ENCODE measurements at regions not wholly inside any gene's neighbourhood (a gene's known extent, or its start where the extent isn't known, plus 50 kb on each side); places are given as distances from the start of the nearest gene placed in this dataset.
"Not testable (repeated sequence)": the region's sequence is repeated elsewhere in the genome, so short reads cannot be mapped to it uniquely, and the experiment has no call there.

DNA sequence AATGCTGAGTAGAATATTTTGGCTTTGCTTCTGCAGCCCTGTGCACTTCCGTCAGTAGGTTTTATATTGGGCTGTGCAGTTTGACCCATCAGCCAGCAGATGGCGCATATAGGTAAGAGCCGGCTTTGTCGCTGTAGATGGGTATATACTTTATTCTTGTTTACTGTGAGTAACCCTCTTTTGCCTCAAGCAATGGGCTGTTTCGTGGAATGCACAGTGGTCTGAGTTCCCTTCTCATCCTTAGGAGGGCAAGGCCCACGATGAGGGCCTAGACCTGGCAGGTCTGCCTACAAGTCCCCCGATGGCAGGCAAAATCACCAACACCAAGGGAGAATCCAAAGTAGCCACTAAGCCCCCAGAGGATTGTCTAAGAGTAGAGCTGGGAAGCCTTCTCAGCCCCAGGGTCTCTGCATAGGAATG, 1002.9 kb upstream of the KCND2 start:
- DNase-seq (ENCODE audit: low spot score), result peak; percentile 18

- DNase-seq (ENCODE audit: low spot score), result no peak
These were observed 1002.3 kb upstream of the KCND2 start for GRCh38 chr7:119270644-119271043.

- no peak for DNase-seq (ENCODE audit: low spot score)
These were observed 1001.7 kb upstream of the KCND2 start for GRCh38 chr7:119271147-119271779.

DNA sequence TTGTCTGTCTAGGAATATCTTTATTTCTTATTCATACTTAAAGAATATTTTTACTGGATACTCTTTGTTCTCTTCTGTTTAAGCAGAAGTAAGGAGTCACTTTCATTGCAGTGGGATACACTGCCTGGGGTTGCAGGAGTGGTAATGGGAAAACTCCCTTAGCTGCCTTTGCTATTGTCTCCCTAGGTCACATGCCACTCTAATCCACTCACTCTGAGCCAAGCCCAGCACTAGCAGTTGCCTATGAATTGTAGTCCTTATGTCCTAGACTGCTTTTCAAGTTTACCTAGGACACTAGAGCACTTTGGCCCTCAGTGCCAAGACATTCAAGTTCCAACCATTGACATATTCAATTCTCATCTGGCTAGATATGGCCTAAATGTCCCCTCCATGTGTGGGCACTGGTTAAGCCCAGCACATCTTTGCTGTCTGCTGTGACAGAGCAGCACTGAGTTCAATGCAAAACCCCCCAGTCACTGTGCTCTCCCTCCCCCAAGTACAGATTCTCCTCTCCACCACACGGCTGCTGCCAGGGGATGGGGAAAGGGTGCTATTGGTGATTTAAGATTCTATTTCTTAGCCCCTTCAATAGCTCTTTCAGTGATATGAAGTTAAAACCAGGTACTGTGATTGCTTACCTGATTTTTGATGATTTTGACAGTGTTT, 991.7 kb upstream of the KCND2 start:
- no peak for DNase-seq (ENCODE audit: low spot score)

- DNase-seq (ENCODE audit: low spot score), result no peak
These were observed 989.6 kb upstream of the KCND2 start for GRCh38 chr7:119283353-119283752.

DNA sequence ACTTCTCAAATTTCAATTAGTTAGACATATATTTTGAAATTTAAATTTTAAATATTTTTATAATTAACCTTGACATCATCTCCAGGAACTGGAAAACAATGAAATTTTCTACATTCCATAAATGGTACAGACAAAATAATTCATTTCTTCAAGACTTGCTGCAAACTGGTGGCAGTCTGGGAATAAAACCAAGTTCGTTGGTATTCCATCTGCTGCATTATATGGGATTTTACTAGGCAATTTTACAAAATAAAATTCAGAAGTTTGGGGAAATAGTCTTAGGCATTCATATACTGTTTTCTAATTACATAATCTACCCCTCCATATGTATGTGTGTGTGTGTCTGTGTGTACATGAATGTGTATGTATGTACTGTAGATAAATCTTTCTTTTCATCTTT, 984.6 kb upstream of the KCND2 start:
- no peak for DNase-seq (ENCODE audit: low spot score)

DNA sequence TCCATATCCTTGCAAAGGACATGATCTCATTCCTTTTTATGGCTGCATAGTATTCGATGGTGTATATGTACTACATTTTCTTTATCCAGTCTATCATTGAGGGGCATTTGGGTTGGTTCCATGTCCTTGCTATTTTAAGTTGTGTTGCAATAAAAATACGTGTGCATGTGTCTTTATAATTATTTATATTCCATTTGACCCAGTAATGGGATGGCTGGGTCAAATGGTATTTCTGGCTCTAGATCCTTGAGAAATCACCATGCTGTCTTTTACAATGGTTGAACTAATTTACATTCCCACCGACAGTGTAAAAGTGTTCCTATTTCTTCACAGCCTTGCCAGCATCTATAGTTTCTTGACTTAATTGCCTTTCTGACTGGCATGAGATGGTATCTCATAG, 972.6 kb upstream of the KCND2 start:
- DNase-seq (ENCODE audit: low spot score), result not testable (repeated sequence)

DNA sequence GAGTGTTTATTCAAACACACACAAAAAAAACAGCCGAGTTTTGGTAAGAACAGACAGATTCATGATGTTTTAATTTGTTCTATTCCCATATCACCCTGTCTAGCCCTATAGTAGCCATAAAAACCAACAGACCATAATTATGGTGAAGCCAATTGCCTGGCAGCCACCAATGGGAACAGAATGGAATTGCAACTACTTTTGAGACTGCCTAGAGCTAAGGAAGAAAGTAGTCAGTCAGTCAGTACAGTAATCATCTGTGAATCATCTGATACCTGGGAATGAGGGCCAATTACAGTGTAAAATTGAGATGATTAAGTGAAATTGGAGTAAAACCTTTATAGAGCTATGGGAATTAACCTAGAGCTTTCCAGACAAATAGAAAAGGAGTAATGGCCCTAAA, 952.7 kb upstream of the KCND2 start:
- DNase-seq (ENCODE audit: low spot score), result no peak

GRCh38 chr7:119329715-119330114, 943.3 kb upstream of the KCND2 start:
- DNase-seq (ENCODE audit: low spot score), result no peak

- DNase-seq (ENCODE audit: low spot score), result no peak
These were observed 937.6 kb upstream of the KCND2 start for GRCh38 chr7:119335405-119335804.

DNA sequence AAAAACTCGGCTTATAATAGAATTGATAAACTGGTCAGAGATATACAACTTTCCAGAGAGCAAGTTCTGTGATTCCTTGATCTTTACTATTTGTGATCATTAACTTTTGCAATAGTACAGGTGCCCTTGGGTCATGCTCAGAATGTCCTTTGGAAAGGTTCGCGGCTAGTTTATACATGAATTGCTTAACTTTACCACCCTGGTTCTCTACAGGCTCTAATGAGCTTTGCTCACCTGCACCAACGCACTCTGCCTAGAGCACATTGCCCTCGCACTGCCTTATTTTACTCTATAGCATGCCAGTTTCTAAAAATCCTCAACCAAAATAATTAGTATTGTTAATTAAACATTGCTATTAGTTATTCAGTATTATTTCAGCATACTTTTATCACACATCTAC, 931.2 kb upstream of the KCND2 start:
- DNase-seq (ENCODE audit: low spot score), result no peak

DNA sequence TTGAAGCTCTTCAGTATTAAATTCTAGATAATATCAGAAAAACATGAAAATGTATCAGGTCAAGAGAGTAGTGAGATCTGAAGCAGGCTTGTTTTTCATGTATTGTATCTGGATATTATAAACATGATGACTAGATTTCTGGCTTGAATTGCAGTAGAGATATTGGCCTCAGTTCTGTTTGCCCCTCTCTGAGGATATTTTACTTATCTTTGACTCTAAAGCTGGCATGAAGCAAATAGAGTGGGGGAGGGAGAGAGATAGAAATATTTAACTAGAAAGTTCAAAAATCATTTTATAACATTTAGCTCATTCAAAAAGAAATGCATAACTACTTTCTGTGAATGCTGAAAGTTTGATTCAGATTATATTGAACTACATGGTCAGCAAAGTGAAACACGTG, 929.7 kb upstream of the KCND2 start:
- no peak for DNase-seq (ENCODE audit: low spot score)

DNA sequence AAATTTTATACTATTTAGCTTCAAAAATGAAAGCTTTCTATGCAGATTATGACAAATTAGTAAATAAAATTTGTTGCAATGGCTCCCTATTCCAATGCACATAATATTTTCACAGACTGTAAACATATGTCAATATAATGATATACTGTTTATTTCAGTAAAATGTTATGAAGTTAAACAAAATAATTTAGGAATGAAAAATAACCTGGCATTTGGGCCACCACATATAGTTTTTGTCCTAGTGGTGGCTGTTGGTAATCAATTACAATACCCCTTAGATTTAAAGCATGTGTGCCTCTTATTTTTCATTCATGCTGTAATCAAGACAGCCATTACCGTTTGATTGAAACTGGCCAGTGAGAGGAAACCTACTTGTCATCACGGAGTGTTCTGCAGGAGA, 928.5 kb upstream of the KCND2 start:
- DNase-seq (ENCODE audit: low spot score), result no peak

DNA sequence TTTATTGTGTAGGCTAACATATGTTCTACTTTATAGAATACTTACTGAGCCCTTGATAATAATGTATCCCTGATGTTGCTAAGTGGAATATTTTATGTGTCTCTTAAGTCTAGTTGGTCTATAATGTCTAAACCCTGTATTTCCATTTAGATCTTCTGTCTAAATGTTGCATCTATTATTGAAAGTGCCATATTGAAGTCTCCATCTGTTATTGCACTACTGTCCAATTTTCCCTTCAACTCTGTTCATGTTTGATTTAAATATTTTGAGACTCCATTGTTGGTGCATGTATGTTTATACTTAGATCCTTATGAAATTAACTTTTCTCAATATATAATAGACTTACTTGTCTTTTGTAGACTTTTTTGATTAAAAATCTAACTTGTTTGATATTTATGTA, 924.5 kb upstream of the KCND2 start:
- no peak for DNase-seq (ENCODE audit: low spot score)

DNA sequence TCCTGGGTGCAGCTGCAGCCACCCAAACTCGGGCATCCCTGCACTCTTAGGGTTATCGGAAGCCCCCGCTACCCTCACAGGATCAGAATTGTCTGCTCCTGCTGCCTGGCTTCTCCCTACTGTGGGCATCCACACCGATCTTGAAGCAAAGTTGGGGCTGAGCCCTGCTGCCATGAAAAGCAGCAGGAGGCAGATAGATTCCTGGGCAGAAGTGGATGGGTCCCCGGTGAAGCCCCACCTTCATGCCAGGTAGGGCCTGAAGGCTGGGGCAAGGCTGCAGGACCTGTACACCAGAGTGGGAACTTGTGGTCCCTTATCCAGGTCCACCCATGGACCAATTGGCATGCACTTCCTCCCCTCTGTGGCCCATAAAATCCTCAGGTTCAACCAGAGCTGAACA, 922.6 kb upstream of the KCND2 start:
- no peak for DNase-seq (ENCODE audit: low spot score)

DNA sequence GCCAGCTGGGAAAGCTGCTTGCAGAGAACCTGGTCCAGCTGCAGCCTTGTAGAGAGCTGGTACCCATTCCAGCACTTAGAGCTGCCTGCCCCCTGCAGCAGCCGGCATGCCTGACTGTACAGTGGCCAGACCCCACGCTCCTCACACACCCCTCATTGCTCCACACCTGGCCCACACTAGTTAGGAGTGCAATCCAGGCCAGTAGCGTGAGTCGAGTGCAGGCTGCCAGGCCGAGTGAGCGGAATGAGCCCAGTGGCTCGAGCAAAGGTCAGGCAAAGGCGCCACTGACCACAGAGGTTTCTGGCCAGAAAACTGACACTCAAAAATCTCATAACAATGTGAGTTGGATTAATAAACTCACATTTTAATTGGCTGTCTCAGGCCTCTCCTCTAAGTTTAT, 921.7 kb upstream of the KCND2 start:
- no peak for DNase-seq (ENCODE audit: low spot score)

DNA sequence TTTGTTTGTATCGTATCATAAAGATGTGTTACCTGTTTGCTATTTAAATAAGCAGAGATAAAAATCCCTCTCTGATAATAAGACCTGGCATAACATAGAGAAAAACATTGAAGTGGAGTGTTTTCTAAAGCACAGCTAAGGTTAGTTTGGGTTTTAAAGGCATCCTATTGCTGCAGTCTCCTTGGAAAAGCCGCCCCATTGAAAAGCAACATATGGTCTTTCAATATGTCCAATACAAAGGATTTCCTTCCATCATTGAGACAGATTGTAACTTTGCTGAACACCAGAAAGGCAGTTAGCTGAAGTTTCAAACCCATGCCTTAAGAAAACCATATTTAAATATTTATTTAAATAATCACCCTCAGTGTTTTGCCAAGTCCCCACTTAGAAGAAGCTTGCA, 898.5 kb upstream of the KCND2 start:
- DNase-seq (ENCODE audit: low spot score), result no peak

GRCh38 chr7:119377861-119378260, 895.1 kb upstream of the KCND2 start:
- DNase-seq (ENCODE audit: low spot score), result no peak

DNA sequence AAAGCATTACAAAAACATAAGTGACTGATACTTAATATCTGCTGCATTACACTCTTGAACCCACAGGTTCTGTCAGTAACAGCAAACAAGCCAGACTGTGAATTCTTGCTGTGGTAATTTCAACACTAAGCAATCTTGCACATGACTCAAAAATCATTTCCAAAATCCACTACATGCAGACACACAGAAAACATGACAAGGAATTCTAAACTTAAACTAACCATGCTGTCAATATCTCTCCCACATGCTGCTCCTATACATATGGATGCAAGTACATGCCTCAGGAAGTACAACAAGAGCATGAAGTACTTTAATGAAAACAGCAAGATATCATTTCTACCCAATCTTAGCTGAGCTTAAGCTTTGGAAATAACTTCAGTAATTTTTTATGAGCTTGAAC, 890.2 kb upstream of the KCND2 start:
- no peak for DNase-seq (ENCODE audit: low spot score)

DNA sequence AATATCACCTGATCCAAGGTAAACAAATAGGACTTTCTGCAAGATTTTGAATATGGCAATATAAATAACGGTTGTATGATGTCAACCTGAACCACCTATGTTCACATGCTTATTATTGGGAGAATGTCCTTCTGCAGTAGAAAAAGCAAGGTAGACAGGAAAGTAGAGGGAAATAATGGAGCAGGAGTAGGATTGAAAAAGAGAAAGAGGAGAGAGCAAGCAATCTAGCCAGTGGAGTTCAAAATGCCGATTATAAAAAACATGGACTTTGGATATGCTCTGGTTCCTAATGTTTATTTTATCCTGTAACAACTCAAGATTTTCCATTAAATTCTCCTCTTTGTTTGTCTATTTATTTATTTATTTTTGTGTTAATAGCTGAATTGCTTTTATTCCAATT, 878.0 kb upstream of the KCND2 start:
- DNase-seq (ENCODE audit: low spot score), result no peak

GRCh38 chr7:119397156-119397555, 875.8 kb upstream of the KCND2 start:
- no peak for DNase-seq (ENCODE audit: low spot score)

GRCh38 chr7:119408596-119408995, 864.4 kb upstream of the KCND2 start:
- DNase-seq (ENCODE audit: low spot score), result no peak

- DNase-seq (ENCODE audit: low spot score), result no peak
These were observed 859.6 kb upstream of the KCND2 start for GRCh38 chr7:119413314-119413805.

- no peak for DNase-seq (ENCODE audit: low spot score)
These were observed 857.3 kb upstream of the KCND2 start for GRCh38 chr7:119415682-119416081.
